ENCODE measurements at regions not wholly inside any gene's neighbourhood (a gene's known extent, or its start where the extent isn't known, plus 50 kb on each side); places are given as distances from the start of the nearest gene placed in this dataset.

DNA sequence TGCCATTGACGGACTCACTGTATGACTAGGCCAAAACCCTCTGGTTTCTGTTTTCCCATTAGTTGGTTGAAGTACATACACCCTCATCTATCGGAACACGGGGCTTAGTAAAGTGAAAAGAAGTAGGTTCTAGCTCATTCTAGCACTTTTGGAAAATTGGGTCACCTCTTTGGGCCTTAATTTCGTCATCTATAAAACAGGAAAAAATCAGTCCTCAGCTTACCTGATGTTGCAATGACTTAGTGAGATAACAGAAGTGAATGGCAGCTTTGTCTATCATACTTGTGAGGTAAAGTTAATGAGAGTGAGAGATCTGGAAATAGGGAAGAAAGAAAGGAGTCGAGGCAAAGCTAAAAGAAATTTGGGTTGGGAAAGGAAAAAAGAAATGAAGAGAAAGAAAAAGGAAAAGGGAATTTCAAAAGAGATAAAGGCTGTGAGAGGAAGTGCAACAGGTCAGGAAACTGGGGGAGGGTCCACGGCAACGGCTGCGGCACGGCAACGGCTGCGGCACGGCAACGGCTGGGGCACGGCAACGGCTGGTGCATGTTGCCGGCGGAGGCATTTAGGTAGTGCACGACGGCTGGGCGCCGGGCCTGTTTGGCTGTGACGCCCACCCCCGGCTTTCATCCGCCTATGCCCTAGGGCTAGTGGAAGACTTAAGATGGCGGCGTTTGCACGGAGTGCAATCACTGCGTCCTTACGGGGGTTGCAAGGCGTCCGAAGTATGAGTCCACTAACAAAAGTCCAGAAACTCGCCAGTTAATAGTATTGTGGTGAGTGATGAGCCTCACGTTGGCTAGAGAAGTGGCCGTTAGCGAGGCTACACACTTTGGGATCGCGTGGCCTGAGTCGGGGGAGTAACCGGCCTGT lies 91.4 kb upstream of the XIST start:
- TF ChIP-seq, protein P1, sequence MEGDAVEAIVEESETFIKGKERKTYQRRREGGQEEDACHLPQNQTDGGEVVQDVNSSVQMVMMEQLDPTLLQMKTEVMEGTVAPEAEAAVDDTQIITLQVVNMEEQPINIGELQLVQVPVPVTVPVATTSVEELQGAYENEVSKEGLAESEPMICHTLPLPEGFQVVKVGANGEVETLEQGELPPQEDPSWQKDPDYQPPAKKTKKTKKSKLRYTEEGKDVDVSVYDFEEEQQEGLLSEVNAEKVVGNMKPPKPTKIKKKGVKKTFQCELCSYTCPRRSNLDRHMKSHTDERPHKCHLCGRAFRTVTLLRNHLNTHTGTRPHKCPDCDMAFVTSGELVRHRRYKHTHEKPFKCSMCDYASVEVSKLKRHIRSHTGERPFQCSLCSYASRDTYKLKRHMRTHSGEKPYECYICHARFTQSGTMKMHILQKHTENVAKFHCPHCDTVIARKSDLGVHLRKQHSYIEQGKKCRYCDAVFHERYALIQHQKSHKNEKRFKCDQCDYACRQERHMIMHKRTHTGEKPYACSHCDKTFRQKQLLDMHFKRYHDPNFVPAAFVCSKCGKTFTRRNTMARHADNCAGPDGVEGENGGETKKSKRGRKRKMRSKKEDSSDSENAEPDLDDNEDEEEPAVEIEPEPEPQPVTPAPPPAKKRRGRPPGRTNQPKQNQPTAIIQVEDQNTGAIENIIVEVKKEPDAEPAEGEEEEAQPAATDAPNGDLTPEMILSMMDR (IDR thresholded peaks at IDR 0.05; ENCODE audit: insufficient read depth, low read depth, low read length): no peak
- no peak for TF ChIP-seq EZH2 (IDR thresholded peaks at IDR 0.05; ENCODE audit: insufficient read depth, low read length)
